Bronchial epithelial cell (primary cell): ENCODE measurements at regions not wholly inside any gene's neighbourhood (a gene's known extent, or its start where the extent isn't known, plus 50 kb on each side); places are given as distances from the start of the nearest gene placed in this dataset.
"Not testable (repeated sequence)": the region's sequence is repeated elsewhere in the genome, so short reads cannot be mapped to it uniquely, and the experiment has no call there.

ENCODE experiments used
- DNase-seq: peaks from one replicate; pipeline ENCODE4 v3.0.0-alpha.2; 2010; ENCODE audit warnings: low read depth
- FAIRE-seq: peaks from 2 replicates; lab custom pipeline; 2011; peaks lifted over from hg19 to GRCh38; lab: Jason Lieb, UNC
- H3K27me3 ChIP-seq: 2 replicates; pipeline ENCODE4 v1.5.1; 2011; ENCODE audit warnings: low read length; ENCODE audit not compliant: control insufficient read depth, insufficient read depth
- H3K36me3 ChIP-seq: 2 replicates; pipeline ENCODE4 v1.5.1; 2011; ENCODE audit warnings: low read length; ENCODE audit not compliant: control insufficient read depth, insufficient read depth
- H3K4me3 ChIP-seq: 2 replicates; pipeline ENCODE4 v1.5.1; 2011; ENCODE audit warnings: mild to moderate bottlenecking, low read depth, low read length, control low read depth
- CTCF ChIP-seq: IDR thresholded peaks from 2 replicates; pipeline ENCODE4 v1.5.1; 2011; ENCODE audit warnings: mild to moderate bottlenecking, moderate library complexity, low read length, control low read depth, inconsistent platforms; ENCODE audit not compliant: insufficient read depth, severe bottlenecking

GRCh38 chr5:124888622-124889485, 142.4 kb upstream of the ZNF608 start:
- no peak for DNase-seq
- no peaks in the 10 kb centered on the region for H3K36me3 ChIP-seq
- no peak for FAIRE-seq
- no peak for TF ChIP-seq CTCF
- no peaks in the 10 kb centered on the region for H3K27me3 ChIP-seq
- H3K4me3 ChIP-seq = no peak overlapping the region

GRCh38 chr5:124889486-124889825, 143.0 kb upstream of the ZNF608 start:
- H3K4me3 ChIP-seq = no peak overlapping the region
- H3K36me3 ChIP-seq = no peaks in the 10 kb centered on the region
- TF ChIP-seq CTCF = no peak
- no peaks in the 10 kb centered on the region for H3K27me3 ChIP-seq
- DNase-seq = no peak
- no peak for FAIRE-seq

- TF ChIP-seq CTCF = no peak
- Histone ChIP-seq H3K4me3 (no peak overlapping the region), H3K27me3 (no peaks in the 10 kb centered on the region), H3K36me3 (no peaks in the 10 kb centered on the region)
- DNase-seq = no peak
- no peak for FAIRE-seq
Measured at GRCh38 chr5:124889850-124890249, 143.4 kb upstream of the ZNF608 start.

- H3K36me3 ChIP-seq, H3K27me3 ChIP-seq, H3K4me3 ChIP-seq, DNase-seq, FAIRE-seq: not testable (repeated sequence)
Measured at GRCh38 chr5:124890442-124890841, 144.0 kb upstream of the ZNF608 start.

- TF ChIP-seq CTCF = no peak
- Histone ChIP-seq H3K36me3 (no peaks in the 10 kb centered on the region), H3K4me3 (no peak overlapping the region), H3K27me3 (no peaks in the 10 kb centered on the region)
- DNase-seq (no peak), FAIRE-seq (no peak)
Measured at GRCh38 chr5:124891179-124891578, 144.7 kb upstream of the ZNF608 start.

- TF ChIP-seq CTCF = no peak
- FAIRE-seq = no peak
- Histone ChIP-seq H3K4me3 (no peak overlapping the region), H3K36me3 (no peaks in the 10 kb centered on the region), H3K27me3 (no peaks in the 10 kb centered on the region)
- no peak for DNase-seq
Measured at GRCh38 chr5:124892185-124892848, 145.9 kb upstream of the ZNF608 start.
